ENCODE measurements at regions not wholly inside any gene's neighbourhood (a gene's known extent, or its start where the extent isn't known, plus 50 kb on each side); places are given as distances from the start of the nearest gene placed in this dataset.

- no peaks in the 10 kb centered on the region for H3K9me3 ChIP-seq (ENCODE audit: control insufficient read depth in 2 of 2, low read length in 2 of 2)
- H3K9me3 Mint-ChIP-seq, result peaks cover 0 to 2% (median 0%) of the 10 kb centered on the region in 7 donors
- no peaks in the 10 kb centered on the region for H3K36me3 ChIP-seq (ENCODE audit: control insufficient read depth, insufficient read depth, low read length)
- no peak overlapping the region for H3K27ac Mint-ChIP-seq
- no peaks in the 10 kb centered on the region for H3K27me3 ChIP-seq (ENCODE audit: control insufficient read depth, insufficient read depth, low read length)
- no peaks in the 10 kb centered on the region for H3K27me3 Mint-ChIP-seq
- peak overlapping the region in 1 of 4 donors; percentile 84 for H3K4me3 Mint-ChIP-seq
- no peak overlapping the region for H3K27ac ChIP-seq (ENCODE audit: insufficient read depth, low read length, poor library complexity, severe bottlenecking)
- no peak for ATAC-seq (ENCODE audit: low read depth in 2 of 2)
- no peaks in the 10 kb centered on the region for H3K36me3 Mint-ChIP-seq
- peaks cover 2 to 19% (median 11%) of the 10 kb centered on the region in 4 donors for H3K4me1 Mint-ChIP-seq
- H3K4me1 ChIP-seq (ENCODE audit: control insufficient read depth, insufficient read depth, low read length, poor library complexity, severe bottlenecking), result peaks cover 8% of the 10 kb centered on the region
- H3K4me3 ChIP-seq (ENCODE audit: low read depth, low read length), result no peak overlapping the region
- no peak for DNase-seq
These were observed 59.6 kb upstream of the LINC00305 start for GRCh38 chr18:64208516-64208915.

- ATAC-seq (ENCODE audit: low read depth in 2 of 2) (no peak), DNase-seq (peak in 1 of 3 donors; percentile 18)
- Histone ChIP-seq H3K27ac (ENCODE audit: insufficient read depth, low read length, poor library complexity, severe bottlenecking) (no peak overlapping the region), H3K36me3 (ENCODE audit: control insufficient read depth, insufficient read depth, low read length) (no peaks in the 10 kb centered on the region), H3K9me3 (ENCODE audit: control insufficient read depth in 2 of 2, low read length in 2 of 2) (no peaks in the 10 kb centered on the region), H3K4me1 (ENCODE audit: control insufficient read depth, insufficient read depth, low read length, poor library complexity, severe bottlenecking) (peaks cover 8% of the 10 kb centered on the region), H3K27me3 (ENCODE audit: control insufficient read depth, insufficient read depth, low read length) (no peaks in the 10 kb centered on the region), H3K4me3 (ENCODE audit: low read depth, low read length) (peak overlapping the region; percentile 77)
- peaks cover 0 to 2% (median 0%) of the 10 kb centered on the region in 7 donors for H3K9me3 Mint-ChIP-seq
- peaks cover 2 to 19% (median 11%) of the 10 kb centered on the region in 4 donors for H3K4me1 Mint-ChIP-seq
- H3K4me3 Mint-ChIP-seq, result peak overlapping the region in 2 of 4 donors; percentile 64 to 84
- no peaks in the 10 kb centered on the region for H3K27me3 Mint-ChIP-seq
- H3K36me3 Mint-ChIP-seq, result no peaks in the 10 kb centered on the region
- peak overlapping the region in 2 of 3 donors; percentile 30 to 49 for H3K27ac Mint-ChIP-seq
These were observed 58.9 kb upstream of the LINC00305 start for GRCh38 chr18:64207820-64208219.

GRCh38 chr18:64203295-64203694 is 54.4 kb upstream of the LINC00305 start:
- no peak for DNase-seq

GRCh38 chr18:64202863-64203262 is 54.0 kb upstream of the LINC00305 start:
- H3K9me3 ChIP-seq (ENCODE audit: control insufficient read depth in 2 of 2, low read length in 2 of 2), result no peaks in the 10 kb centered on the region
- H3K27ac ChIP-seq (ENCODE audit: insufficient read depth, low read length, poor library complexity, severe bottlenecking), result no peak overlapping the region
- H3K27me3 Mint-ChIP-seq, result no peaks in the 10 kb centered on the region
- H3K36me3 Mint-ChIP-seq, result no peaks in the 10 kb centered on the region
- no peak overlapping the region for H3K4me3 ChIP-seq (ENCODE audit: low read depth, low read length)
- no peak for ATAC-seq (ENCODE audit: low read depth in 2 of 2)
- H3K4me1 ChIP-seq (ENCODE audit: control insufficient read depth, insufficient read depth, low read length, poor library complexity, severe bottlenecking), result peaks cover 6% of the 10 kb centered on the region
- peak overlapping the region in 1 of 4 donors; percentile 39 for H3K4me3 Mint-ChIP-seq
- no peak for DNase-seq
- H3K9me3 Mint-ChIP-seq, result peaks cover 0 to 2% (median 0%) of the 10 kb centered on the region in 7 donors
- H3K27me3 ChIP-seq (ENCODE audit: control insufficient read depth, insufficient read depth, low read length), result no peaks in the 10 kb centered on the region
- H3K36me3 ChIP-seq (ENCODE audit: control insufficient read depth, insufficient read depth, low read length), result no peaks in the 10 kb centered on the region
- peak overlapping the region in 1 of 3 donors; percentile 27 for H3K27ac Mint-ChIP-seq
- peaks cover 2 to 7% (median 6%) of the 10 kb centered on the region in 4 donors for H3K4me1 Mint-ChIP-seq

More at GRCh38 chr18:64203295-64203694, 54.4 kb upstream of the LINC00305 start:
- H3K9me3 ChIP-seq (ENCODE audit: control insufficient read depth in 2 of 2, low read length in 2 of 2), result no peaks in the 10 kb centered on the region
- no peaks in the 10 kb centered on the region for H3K36me3 Mint-ChIP-seq
- no peaks in the 10 kb centered on the region for H3K27me3 ChIP-seq (ENCODE audit: control insufficient read depth, insufficient read depth, low read length)
- no peaks in the 10 kb centered on the region for H3K36me3 ChIP-seq (ENCODE audit: control insufficient read depth, insufficient read depth, low read length)
- peaks cover 0 to 4% (median 0%) of the 10 kb centered on the region in 7 donors for H3K9me3 Mint-ChIP-seq
- no peak overlapping the region for H3K27ac Mint-ChIP-seq
- no peak for ATAC-seq (ENCODE audit: low read depth in 2 of 2)
- H3K4me3 Mint-ChIP-seq, result no peak overlapping the region
- peaks cover 8% of the 10 kb centered on the region for H3K4me1 ChIP-seq (ENCODE audit: control insufficient read depth, insufficient read depth, low read length, poor library complexity, severe bottlenecking)
- peaks cover 2 to 11% (median 8%) of the 10 kb centered on the region in 4 donors for H3K4me1 Mint-ChIP-seq
- H3K4me3 ChIP-seq (ENCODE audit: low read depth, low read length), result no peak overlapping the region
- no peaks in the 10 kb centered on the region for H3K27me3 Mint-ChIP-seq
- no peak overlapping the region for H3K27ac ChIP-seq (ENCODE audit: insufficient read depth, low read length, poor library complexity, severe bottlenecking)

- Histone ChIP-seq H3K4me1 (ENCODE audit: control insufficient read depth, insufficient read depth, low read length, poor library complexity, severe bottlenecking) (peaks cover under 1% of the 10 kb centered on the region), H3K36me3 (ENCODE audit: control insufficient read depth, insufficient read depth, low read length) (no peaks in the 10 kb centered on the region), H3K4me3 (ENCODE audit: low read depth, low read length) (no peak overlapping the region), H3K27me3 (ENCODE audit: control insufficient read depth, insufficient read depth, low read length) (no peaks in the 10 kb centered on the region), H3K27ac (ENCODE audit: insufficient read depth, low read length, poor library complexity, severe bottlenecking) (no peak overlapping the region), H3K9me3 (ENCODE audit: control insufficient read depth in 2 of 2, low read length in 2 of 2) (no peaks in the 10 kb centered on the region)
- Mint-ChIP-seq H3K4me3 (no peak overlapping the region), H3K36me3 (no peaks in the 10 kb centered on the region), H3K27me3 (no peaks in the 10 kb centered on the region), H3K4me1 (peaks cover under 1 to 1% (median 1%) of the 10 kb centered on the region in 4 donors), H3K27ac (no peak overlapping the region), H3K9me3 (peaks cover 0 to 2% (median 0%) of the 10 kb centered on the region in 7 donors)
- DNase-seq, result no peak
- ATAC-seq (ENCODE audit: low read depth in 2 of 2), result no peak
These were observed 53.4 kb upstream of the LINC00305 start for GRCh38 chr18:64202210-64202836.

GRCh38 chr18:64201781-64202180 is 52.9 kb upstream of the LINC00305 start:
- ATAC-seq (ENCODE audit: low read depth in 2 of 2), result no peak
- Histone ChIP-seq H3K4me1 (ENCODE audit: control insufficient read depth, insufficient read depth, low read length, poor library complexity, severe bottlenecking) (no peaks in the 10 kb centered on the region), H3K9me3 (ENCODE audit: control insufficient read depth in 2 of 2, low read length in 2 of 2) (no peaks in the 10 kb centered on the region), H3K27me3 (ENCODE audit: control insufficient read depth, insufficient read depth, low read length) (no peaks in the 10 kb centered on the region), H3K4me3 (ENCODE audit: low read depth, low read length) (no peak overlapping the region), H3K27ac (ENCODE audit: insufficient read depth, low read length, poor library complexity, severe bottlenecking) (no peak overlapping the region), H3K36me3 (ENCODE audit: control insufficient read depth, insufficient read depth, low read length) (no peaks in the 10 kb centered on the region)
- Mint-ChIP-seq H3K36me3 (no peaks in the 10 kb centered on the region), H3K27me3 (no peaks in the 10 kb centered on the region), H3K9me3 (peaks cover 0 to 2% (median 0%) of the 10 kb centered on the region in 7 donors), H3K27ac (no peak overlapping the region), H3K4me1 (no peaks in the 10 kb centered on the region), H3K4me3 (no peak overlapping the region)
- no peak for DNase-seq

GRCh38 chr18:64199581-64199980 is 50.7 kb upstream of the LINC00305 start:
- no peak overlapping the region for H3K27ac ChIP-seq (ENCODE audit: insufficient read depth, low read length, poor library complexity, severe bottlenecking)
- Mint-ChIP-seq H3K4me1 (no peaks in the 10 kb centered on the region), H3K36me3 (no peaks in the 10 kb centered on the region), H3K27me3 (no peaks in the 10 kb centered on the region), H3K9me3 (peaks cover 0 to 3% (median 0%) of the 10 kb centered on the region in 7 donors), H3K27ac (no peak overlapping the region), H3K4me3 (no peak overlapping the region)
- H3K27me3 ChIP-seq (ENCODE audit: control insufficient read depth, insufficient read depth, low read length), result no peaks in the 10 kb centered on the region
- no peaks in the 10 kb centered on the region for H3K36me3 ChIP-seq (ENCODE audit: control insufficient read depth, insufficient read depth, low read length)
- ATAC-seq (ENCODE audit: low read depth in 2 of 2) (no peak), DNase-seq (no peak)
- no peaks in the 10 kb centered on the region for H3K9me3 ChIP-seq (ENCODE audit: control insufficient read depth in 2 of 2, low read length in 2 of 2)
- no peaks in the 10 kb centered on the region for H3K4me1 ChIP-seq (ENCODE audit: control insufficient read depth, insufficient read depth, low read length, poor library complexity, severe bottlenecking)
- no peak overlapping the region for H3K4me3 ChIP-seq (ENCODE audit: low read depth, low read length)

All from CD4-positive, CD25-positive, alpha-beta regulatory T cell (primary cell).